HG03196 (cell line): ENCODE measurements at regions not wholly inside any gene's neighbourhood (a gene's known extent, or its start where the extent isn't known, plus 50 kb on each side); places are given as distances from the start of the nearest gene placed in this dataset.
"Not testable (repeated sequence)": the region's sequence is repeated elsewhere in the genome, so short reads cannot be mapped to it uniquely, and the experiment has no call there.

Experiments used
- ATAC-seq: cut with Tn5 transposase; IDR thresholded peaks from one replicate; pipeline ENCODE4 v1.9.1; 2021; ENCODE audit not compliant: unreplicated experiment

GRCh38 chr10:57353403-57354003 is 914.2 kb downstream of the IPMK start:
- no peak for ATAC-seq

GRCh38 chr10:57351076-57351475 is 916.6 kb downstream of the IPMK start:
- no peak for ATAC-seq

GRCh38 chr10:57341294-57341693 is 926.4 kb downstream of the IPMK start:
- ATAC-seq, result no peak

- ATAC-seq, result no peak
Observed at GRCh38 chr10:57338823-57339558, 928.7 kb downstream of the IPMK start.

GRCh38 chr10:57336865-57337264 is 930.8 kb downstream of the IPMK start:
- ATAC-seq, result no peak

GRCh38 chr10:57336341-57336740 is 931.4 kb downstream of the IPMK start:
- ATAC-seq, result no peak

- no peak for ATAC-seq
Observed at GRCh38 chr10:57334523-57334922, 933.2 kb downstream of the IPMK start.

GRCh38 chr10:57333880-57334279 is 933.8 kb downstream of the IPMK start:
- ATAC-seq, result no peak

- ATAC-seq, result not testable (repeated sequence)
Observed at GRCh38 chr10:57321400-57321854, 946.3 kb downstream of the IPMK start.

GRCh38 chr10:57320416-57320815 is 947.3 kb downstream of the IPMK start:
- no peak for ATAC-seq

GRCh38 chr10:57314046-57314445 is 953.0 kb upstream of the ZWINT start:
- ATAC-seq, result no peak

GRCh38 chr10:57303566-57303965 is 942.5 kb upstream of the ZWINT start:
- no peak for ATAC-seq

GRCh38 chr10:57300718-57301117 is 939.7 kb upstream of the ZWINT start:
- ATAC-seq, result no peak

- ATAC-seq, result no peak
Observed at GRCh38 chr10:57294698-57295097, 933.6 kb upstream of the ZWINT start.

- no peak for ATAC-seq
Observed at GRCh38 chr10:57288754-57289153, 927.7 kb upstream of the ZWINT start.

- ATAC-seq, result no peak
Observed at GRCh38 chr10:57262892-57263291, 901.8 kb upstream of the ZWINT start.

- ATAC-seq, result no peak
Observed at GRCh38 chr10:57260175-57260574, 899.1 kb upstream of the ZWINT start.

GRCh38 chr10:57249615-57250281 is 888.7 kb upstream of the ZWINT start:
- no peak for ATAC-seq

GRCh38 chr10:57247271-57247670 is 886.2 kb upstream of the ZWINT start:
- ATAC-seq, result no peak

GRCh38 chr10:57225920-57226319 is 864.9 kb upstream of the ZWINT start:
- no peak for ATAC-seq

GRCh38 chr10:57224811-57225210 is 863.8 kb upstream of the ZWINT start:
- no peak for ATAC-seq

- ATAC-seq, result no peak
Observed at GRCh38 chr10:57222603-57223002, 861.5 kb upstream of the ZWINT start.
